C4-2B (cell line): ENCODE measurements at regions not wholly inside any gene's neighbourhood (a gene's known extent, or its start where the extent isn't known, plus 50 kb on each side); places are given as distances from the start of the nearest gene placed in this dataset.

Experiments used
- ZFX ChIP-seq: fragments of 450-650 bp; IDR thresholded peaks from 2 replicates; pipeline ENCODE4 v1.6.1; 2017
- TF ChIP-seq, protein P1 (sequence below): fragments of 450-650 bp; conservative IDR thresholded peaks from 2 replicates; pipeline ENCODE4 v1.5.1; 2017; ENCODE audit warnings: mild to moderate bottlenecking

DNA sequence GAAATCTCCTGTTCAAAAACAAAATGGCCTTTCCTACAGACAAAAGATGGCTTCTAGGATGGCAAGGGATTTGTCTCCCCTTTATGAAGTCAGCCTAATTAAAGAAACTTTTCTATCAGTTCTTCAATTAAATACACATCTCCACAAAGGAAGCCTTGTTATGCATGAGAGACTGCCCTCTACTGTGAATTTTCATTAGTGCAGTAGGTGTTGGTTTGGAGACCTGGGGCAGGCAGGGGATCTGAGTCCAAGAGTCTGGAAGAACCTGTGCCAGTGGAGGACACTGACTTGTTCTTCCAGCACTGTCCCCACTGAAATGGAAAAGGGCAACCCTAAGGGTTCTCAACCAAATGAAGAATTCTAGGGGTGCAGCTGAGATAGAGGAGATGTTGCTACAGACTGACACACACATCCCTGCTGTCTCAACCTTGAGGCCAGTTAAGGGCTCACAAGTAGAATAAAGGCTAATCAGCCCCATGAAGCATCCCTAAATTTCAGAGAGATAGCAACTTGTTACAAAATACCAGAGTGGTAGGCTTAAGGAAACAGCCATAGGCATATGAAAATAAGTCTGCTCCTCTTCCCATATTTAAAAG lies 174.0 kb upstream of the PRICKLE2 start:
- TF ChIP-seq, protein P1, sequence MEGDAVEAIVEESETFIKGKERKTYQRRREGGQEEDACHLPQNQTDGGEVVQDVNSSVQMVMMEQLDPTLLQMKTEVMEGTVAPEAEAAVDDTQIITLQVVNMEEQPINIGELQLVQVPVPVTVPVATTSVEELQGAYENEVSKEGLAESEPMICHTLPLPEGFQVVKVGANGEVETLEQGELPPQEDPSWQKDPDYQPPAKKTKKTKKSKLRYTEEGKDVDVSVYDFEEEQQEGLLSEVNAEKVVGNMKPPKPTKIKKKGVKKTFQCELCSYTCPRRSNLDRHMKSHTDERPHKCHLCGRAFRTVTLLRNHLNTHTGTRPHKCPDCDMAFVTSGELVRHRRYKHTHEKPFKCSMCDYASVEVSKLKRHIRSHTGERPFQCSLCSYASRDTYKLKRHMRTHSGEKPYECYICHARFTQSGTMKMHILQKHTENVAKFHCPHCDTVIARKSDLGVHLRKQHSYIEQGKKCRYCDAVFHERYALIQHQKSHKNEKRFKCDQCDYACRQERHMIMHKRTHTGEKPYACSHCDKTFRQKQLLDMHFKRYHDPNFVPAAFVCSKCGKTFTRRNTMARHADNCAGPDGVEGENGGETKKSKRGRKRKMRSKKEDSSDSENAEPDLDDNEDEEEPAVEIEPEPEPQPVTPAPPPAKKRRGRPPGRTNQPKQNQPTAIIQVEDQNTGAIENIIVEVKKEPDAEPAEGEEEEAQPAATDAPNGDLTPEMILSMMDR = peak; percentile 79
- no peak for TF ChIP-seq ZFX
